ENCODE measurements at regions not wholly inside any gene's neighbourhood (a gene's known extent, or its start where the extent isn't known, plus 50 kb on each side); places are given as distances from the start of the nearest gene placed in this dataset.

DNA sequence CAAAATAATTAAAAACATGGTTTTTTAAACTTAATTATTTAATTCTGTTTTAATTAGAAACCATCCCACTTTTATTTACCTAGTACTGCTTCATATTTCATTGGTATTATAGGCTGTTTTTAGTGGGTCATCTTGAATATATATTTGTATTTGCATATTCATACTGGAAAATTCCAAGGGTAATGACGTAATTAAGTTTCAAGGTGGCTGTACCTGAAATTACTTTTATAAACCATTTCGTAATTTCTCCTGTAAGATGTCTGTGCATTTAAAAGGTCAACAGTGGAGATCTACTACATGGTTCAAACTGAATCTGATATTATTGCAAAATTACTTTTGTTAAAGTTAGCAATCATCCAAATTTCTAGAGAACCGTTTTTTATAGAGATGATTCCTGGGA is 133.8 kb upstream of the NAALADL2 start:
- no peaks in the 10 kb centered on the region for H3K36me3 ChIP-seq
- no peak overlapping the region for H3K27ac ChIP-seq
- 89 to 95% methylated on average over 3 of the region's 3 CpGs for WGBS, 2 donors
- no peaks in the 10 kb centered on the region for H3K4me1 ChIP-seq
- no peaks in the 10 kb centered on the region for H3K27me3 ChIP-seq
- H3K9me3 ChIP-seq = peaks cover 0 to 3% (median 0%) of the 10 kb centered on the region in 11 donors
- TF ChIP-seq, protein P1, sequence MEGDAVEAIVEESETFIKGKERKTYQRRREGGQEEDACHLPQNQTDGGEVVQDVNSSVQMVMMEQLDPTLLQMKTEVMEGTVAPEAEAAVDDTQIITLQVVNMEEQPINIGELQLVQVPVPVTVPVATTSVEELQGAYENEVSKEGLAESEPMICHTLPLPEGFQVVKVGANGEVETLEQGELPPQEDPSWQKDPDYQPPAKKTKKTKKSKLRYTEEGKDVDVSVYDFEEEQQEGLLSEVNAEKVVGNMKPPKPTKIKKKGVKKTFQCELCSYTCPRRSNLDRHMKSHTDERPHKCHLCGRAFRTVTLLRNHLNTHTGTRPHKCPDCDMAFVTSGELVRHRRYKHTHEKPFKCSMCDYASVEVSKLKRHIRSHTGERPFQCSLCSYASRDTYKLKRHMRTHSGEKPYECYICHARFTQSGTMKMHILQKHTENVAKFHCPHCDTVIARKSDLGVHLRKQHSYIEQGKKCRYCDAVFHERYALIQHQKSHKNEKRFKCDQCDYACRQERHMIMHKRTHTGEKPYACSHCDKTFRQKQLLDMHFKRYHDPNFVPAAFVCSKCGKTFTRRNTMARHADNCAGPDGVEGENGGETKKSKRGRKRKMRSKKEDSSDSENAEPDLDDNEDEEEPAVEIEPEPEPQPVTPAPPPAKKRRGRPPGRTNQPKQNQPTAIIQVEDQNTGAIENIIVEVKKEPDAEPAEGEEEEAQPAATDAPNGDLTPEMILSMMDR (IDR thresholded peaks at IDR 0.05) = no peak
- intact Hi-C loops (cut with DNase I) = no loop called here
- DNase-seq (no peak), ATAC-seq (no peak)
- H3K4me3 ChIP-seq = no peak overlapping the region

GRCh38 chr3:174737966-174738365 is 121.2 kb upstream of the NAALADL2 start:
- intact Hi-C loops (cut with DNase I) = no loop called here
- H3K4me3 ChIP-seq = no peak overlapping the region
- H3K27me3 ChIP-seq = no peaks in the 10 kb centered on the region
- no peaks in the 10 kb centered on the region for H3K36me3 ChIP-seq
- no peaks in the 10 kb centered on the region for H3K4me1 ChIP-seq
- WGBS, 2 donors = 86 to 87% methylated on average over 3 of the region's 3 CpGs
- DNase-seq = no peak
- H3K9me3 ChIP-seq = peaks cover 0 to 6% (median 0%) of the 10 kb centered on the region in 11 donors
- no peak overlapping the region for H3K27ac ChIP-seq
- no peak for ATAC-seq
- TF ChIP-seq, protein P1 (IDR thresholded peaks at IDR 0.05) = no peak

GRCh38 chr3:174749143-174749542 is 110.0 kb upstream of the NAALADL2 start:
- 86 to 87% methylated on average over 2 of the region's 2 CpGs for WGBS, 2 donors
- Histone ChIP-seq H3K4me1 (no peaks in the 10 kb centered on the region), H3K27me3 (no peaks in the 10 kb centered on the region), H3K9me3 (peaks cover 0 to 45% (median 0%) of the 10 kb centered on the region in 11 donors), H3K36me3 (no peaks in the 10 kb centered on the region), H3K4me3 (no peak overlapping the region), H3K27ac (no peak overlapping the region)
- TF ChIP-seq, protein P1 (IDR thresholded peaks at IDR 0.05) = no peak
- intact Hi-C loops (cut with DNase I) = no loop called here
- no peak for ATAC-seq
- DNase-seq = no peak

- no peaks in the 10 kb centered on the region for H3K4me1 ChIP-seq
- H3K36me3 ChIP-seq = no peaks in the 10 kb centered on the region
- TF ChIP-seq, protein P1 (IDR thresholded peaks at IDR 0.05) = no peak
- ATAC-seq (no peak), DNase-seq (no peak)
- no peak overlapping the region for H3K4me3 ChIP-seq
- H3K9me3 ChIP-seq = peaks cover 0 to 22% (median 0%) of the 10 kb centered on the region in 11 donors
- WGBS, 2 donors = 78 to 86% methylated on average over 6 of the region's 6 CpGs
- H3K27me3 ChIP-seq = no peaks in the 10 kb centered on the region
- intact Hi-C loops (cut with DNase I) = no loop called here
- H3K27ac ChIP-seq = no peak overlapping the region
These were observed 103.0 kb upstream of the NAALADL2 start for GRCh38 chr3:174755833-174756829.

Measured in heart right ventricle (tissue), 16 donors.